OCI-LY1 (cell line): ENCODE measurements at regions not wholly inside any gene's neighbourhood (a gene's known extent, or its start where the extent isn't known, plus 50 kb on each side); places are given as distances from the start of the nearest gene placed in this dataset.

ENCODE experiments used
- EZH2 ChIP-seq: fragments of 200-600 bp; sonication (generic), shearing (Covaris generic); IDR thresholded peaks from 2 replicates; pipeline ENCODE4 v1.8.0; 2017; ENCODE audit warnings: borderline replicate concordance, mixed run types, mild to moderate bottlenecking, antibody characterized with exemption, low read length, moderate library complexity, mixed read lengths
- TF ChIP-seq, protein P1 (sequence below): fragments of 200-600 bp; sonication (generic), shearing (Covaris generic); IDR thresholded peaks from 2 replicates; pipeline ENCODE4 v1.5.1; 2017; ENCODE audit warnings: mild to moderate bottlenecking, antibody characterized with exemption, low read length, moderate library complexity, mixed read lengths

DNA sequence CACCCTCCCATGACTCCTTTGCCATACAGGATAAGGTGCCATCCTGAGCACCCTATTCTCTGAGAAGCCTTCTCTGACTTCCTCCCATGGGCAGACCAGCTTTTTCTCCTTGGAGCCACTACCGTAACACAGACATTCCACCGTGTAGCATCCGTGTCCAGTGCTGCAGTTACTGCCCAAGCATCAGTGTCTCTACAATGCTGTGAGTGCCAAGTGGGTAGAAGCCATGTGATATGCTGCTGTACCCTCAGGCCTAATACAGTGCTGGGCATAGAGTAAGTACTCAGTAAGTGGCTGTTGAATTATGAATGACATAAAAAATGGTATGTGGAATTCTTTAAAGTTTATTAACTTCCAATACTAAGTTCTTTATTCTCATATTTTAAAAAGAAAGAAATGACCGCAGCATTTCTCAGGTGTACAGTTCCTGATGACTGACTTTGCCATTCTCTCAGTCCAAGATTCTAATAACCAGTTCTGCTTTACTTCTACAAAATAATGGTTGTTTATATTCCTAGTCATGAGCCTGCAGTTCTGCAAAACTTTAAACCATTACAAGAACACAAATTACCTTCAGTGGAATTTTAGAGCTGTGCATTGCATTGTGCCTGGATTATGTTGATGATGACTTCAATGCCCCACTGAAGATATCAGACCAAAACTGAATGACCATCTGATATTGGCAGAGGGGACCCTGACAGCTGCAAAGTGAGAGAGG is 118.7 kb downstream of the RPAP3 start:
- TF ChIP-seq, protein P1, sequence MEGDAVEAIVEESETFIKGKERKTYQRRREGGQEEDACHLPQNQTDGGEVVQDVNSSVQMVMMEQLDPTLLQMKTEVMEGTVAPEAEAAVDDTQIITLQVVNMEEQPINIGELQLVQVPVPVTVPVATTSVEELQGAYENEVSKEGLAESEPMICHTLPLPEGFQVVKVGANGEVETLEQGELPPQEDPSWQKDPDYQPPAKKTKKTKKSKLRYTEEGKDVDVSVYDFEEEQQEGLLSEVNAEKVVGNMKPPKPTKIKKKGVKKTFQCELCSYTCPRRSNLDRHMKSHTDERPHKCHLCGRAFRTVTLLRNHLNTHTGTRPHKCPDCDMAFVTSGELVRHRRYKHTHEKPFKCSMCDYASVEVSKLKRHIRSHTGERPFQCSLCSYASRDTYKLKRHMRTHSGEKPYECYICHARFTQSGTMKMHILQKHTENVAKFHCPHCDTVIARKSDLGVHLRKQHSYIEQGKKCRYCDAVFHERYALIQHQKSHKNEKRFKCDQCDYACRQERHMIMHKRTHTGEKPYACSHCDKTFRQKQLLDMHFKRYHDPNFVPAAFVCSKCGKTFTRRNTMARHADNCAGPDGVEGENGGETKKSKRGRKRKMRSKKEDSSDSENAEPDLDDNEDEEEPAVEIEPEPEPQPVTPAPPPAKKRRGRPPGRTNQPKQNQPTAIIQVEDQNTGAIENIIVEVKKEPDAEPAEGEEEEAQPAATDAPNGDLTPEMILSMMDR: no peak
- no peak for TF ChIP-seq EZH2
